GM21825 (cell line): ENCODE measurements at regions not wholly inside any gene's neighbourhood (a gene's known extent, or its start where the extent isn't known, plus 50 kb on each side); places are given as distances from the start of the nearest gene placed in this dataset.
A peak's percentile ranks its signal among the peaks of the same experiment; 100 is the strongest.

Experiments used
- ATAC-seq: cut with Tn5 transposase; IDR thresholded peaks from one replicate; pipeline ENCODE4 v1.9.1; 2021; ENCODE audit warnings: mild to moderate bottlenecking, moderate library complexity; ENCODE audit not compliant: unreplicated experiment

DNA sequence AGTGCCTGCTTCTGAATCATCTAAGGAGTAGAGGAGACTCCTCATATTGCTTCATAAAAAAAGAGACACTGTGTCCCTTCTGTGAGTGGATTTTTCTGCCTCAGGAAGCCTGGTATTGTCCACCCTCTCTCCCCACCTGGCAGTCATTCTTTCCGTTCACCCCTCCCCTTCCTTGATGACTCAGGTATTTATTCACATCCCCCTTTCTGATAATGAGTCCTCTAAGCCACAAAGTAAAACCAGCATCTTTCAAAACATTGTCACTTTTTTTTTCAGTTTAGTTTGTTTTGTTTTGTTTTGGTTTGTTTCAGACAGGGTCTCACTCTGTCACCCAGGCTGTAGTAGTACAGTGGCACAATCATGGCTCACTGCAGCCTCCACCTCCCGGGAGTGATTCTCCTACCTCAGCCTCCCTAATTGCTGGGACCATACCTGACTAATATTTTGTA lies 65.2 kb upstream of the UBE2E1 start:
- ATAC-seq = peak; percentile 84

DNA sequence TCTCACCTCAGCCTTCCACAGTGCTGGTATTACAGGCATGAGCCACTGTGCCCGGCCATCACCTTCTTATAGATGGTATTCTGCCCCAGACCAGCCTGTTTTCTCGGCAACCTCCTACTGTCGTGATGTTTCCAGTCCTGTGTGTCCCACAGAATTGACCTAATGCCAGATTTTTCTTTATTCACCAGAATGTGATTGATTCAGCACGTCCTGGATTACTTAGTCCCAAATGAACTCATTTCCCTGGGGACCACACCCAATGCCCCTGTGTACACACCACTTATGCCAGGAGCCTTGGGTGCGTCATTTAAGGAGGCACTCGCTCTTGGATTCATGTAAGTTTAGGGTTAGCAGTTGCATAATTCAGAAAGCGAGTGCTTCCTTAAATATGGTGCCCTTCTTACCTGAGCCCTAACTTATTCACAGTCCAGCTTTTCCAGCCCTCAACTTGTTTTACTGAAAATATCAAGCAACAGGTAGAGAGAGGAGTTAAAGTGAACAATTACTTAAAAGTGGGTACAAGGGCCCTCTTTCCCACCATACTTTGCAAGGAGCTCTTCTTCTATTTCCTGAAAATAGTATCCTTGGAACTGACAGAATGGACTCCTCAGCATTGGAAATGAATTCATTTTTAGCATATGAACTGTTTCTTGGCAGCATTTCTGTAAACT lies 64.6 kb upstream of the UBE2E1 start:
- ATAC-seq = no peak

DNA sequence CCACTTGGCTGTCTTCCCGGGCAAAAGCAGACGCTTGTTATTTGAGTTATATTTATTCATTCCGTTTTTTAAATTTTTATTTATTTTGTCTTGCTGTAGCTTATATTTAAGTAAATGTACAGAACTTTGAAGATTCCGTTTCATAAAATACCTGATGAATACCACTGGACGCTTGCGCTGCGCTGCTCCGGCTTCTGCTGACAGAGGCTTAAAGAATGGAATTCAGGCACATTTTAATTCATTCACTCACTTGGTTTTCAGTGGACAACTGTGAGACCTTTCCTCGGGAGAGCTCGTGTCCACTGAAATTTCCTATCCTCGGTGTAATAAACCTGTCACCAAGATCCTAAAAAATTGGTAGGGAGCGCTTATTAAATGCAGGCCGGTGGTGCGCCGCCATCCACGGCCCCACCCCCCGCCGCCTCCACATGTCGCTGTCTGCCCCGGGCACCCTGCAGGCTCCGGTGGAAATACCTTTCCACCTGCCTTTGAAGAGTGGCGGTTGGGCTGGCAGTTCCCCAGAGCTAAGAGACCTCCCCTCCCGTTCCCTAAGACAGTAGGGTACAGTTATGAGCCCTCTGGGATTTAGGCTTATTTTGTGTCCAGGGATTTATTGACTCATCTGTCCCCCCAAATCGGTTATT lies 62.5 kb upstream of the UBE2E1 start:
- ATAC-seq = no peak

DNA sequence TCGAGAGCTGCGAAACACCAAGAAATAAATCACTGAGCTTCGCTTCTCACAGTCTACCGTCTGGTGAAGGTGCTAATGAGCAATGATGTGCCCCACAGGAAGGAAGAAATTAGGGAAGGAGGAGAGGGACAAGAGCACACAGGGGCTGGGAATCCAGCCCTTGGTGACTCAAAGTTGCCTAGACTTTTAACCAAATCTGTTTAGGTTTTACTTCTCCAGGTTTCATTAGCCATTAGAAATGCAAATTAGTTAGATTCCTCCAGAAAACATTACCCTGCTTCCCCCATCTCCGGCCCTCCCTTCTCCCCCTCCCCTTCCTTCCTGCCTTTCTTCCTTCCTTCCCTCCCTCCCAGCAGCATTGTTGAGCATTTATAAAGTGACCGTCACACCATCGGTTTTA lies 59.3 kb upstream of the UBE2E1 start:
- ATAC-seq = no peak

DNA sequence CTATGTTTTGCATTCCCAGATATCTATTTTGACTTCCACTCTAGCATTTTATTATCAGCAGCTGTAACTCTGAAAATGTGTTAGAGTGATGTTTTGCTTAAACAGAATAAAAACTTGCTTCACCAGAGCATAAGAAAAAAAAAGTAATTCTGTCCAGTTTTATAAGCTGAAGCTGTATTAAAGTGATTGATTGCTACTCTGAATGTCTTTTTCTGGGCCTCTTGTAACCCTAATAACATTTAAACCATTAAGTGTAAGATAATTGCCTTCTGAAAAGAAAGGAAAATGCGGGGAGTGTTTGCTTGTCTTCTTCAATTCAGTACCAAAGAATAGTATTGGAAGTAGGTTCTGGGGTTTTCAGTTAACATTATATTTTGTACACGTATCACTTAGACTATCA lies 57.9 kb upstream of the UBE2E1 start:
- no peak for ATAC-seq

DNA sequence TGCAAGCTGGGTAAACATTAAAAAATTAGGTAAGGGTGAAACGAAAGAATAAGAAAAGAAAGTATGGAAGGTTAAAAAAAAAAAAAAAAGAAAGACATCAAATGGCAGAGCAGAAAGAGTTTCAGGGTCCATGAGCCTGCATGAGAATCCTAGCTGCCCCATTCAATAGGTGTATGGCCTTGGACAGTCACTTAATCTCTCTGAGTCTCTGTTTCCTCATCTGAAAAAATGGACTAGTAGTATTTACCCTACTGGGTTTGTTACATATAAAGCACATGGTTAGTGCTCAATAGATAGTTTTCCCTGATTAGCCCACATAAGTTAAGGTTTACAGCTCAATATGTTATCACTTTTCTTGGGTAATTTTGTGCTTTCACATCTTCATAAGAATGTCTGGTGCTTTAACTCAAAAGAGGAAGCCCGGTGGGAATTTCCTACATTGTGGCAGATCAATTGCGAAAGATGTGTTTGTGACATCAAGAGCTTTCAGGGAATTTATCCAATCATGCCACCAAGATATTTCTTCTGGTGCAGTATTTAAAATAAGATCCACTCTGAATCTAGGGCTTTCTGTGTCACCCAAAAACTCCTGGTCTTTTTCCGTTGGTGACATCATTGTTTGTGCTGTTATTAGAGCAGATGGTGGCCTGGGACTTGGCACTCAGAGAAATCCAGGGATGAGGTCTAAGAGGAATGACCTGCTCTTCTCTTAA lies 57.2 kb upstream of the UBE2E1 start:
- no peak for ATAC-seq

DNA sequence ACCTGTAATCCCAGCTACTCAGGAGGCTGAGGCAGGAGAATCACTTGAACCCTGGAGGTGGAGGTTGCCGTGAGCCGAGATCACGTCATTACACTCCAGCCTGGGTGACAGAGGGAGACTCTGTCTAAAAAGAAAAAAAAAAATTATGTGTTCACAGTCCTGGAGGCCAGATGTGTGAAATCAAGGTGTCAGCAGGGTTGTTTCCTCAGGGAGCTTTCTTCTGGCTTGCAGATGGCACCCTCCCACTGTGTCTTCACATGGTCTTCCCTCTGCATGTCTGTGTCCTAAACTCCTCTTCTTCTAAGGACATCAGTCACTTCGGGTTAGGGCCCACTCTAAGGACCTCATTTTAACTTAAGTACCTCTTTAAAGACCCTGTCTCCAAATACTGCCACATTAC lies 56.1 kb upstream of the UBE2E1 start:
- no peak for ATAC-seq

DNA sequence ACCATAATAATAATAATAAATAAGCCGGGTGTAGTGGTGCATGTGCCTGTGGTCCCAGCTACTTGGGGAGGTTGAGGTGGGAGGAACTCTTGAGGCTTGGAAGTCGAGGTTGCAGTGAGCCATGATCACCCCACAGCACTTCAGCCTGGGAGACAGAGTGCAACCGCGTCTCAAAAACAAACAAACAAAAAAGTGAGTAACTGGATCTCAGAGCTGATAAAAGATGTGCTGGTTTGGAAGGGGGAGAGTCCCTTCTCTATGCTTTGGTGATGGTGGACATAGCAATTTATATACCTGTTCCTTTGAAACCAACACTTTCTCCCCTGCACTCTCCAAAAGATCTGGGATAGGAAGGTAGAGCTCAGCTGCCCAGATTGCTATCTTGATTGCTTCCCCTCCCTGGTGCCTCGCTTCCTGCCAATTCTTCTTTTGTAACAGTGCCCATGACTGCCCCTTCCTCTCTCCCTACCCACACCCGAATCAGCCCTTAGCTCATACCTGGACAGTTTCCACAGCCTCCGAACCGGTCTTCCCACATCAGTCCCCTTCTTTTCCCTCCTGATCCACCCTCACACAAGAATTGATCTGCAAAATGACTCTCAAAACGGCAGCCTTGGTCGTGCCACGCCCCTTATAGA lies 55.1 kb upstream of the UBE2E1 start:
- no peak for ATAC-seq

DNA sequence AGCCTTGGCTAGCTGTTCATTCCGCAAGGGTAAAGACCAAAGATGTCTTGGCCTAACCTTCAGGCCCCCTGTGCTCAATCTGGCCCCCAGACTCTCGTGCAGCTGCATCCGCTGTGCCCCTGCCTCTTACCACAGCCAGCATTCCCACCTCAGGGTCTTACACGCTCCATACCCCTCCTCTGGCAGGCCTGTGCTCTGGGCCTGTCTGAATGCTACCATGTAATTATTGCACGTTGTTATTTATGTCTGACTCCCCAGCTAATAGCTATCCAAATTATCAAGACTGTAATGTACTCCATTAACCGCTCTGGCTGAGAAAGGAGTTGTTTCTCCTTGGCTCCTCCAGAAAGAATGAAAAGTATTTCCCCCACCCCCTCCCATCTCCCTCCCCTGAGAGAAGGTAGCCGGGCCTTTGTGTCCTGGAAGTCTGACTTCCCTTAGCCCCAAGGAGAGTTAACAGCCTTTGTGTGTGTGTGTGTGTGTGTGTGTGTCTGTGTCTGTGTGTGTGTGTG lies 54.5 kb upstream of the UBE2E1 start:
- ATAC-seq = no peak

DNA sequence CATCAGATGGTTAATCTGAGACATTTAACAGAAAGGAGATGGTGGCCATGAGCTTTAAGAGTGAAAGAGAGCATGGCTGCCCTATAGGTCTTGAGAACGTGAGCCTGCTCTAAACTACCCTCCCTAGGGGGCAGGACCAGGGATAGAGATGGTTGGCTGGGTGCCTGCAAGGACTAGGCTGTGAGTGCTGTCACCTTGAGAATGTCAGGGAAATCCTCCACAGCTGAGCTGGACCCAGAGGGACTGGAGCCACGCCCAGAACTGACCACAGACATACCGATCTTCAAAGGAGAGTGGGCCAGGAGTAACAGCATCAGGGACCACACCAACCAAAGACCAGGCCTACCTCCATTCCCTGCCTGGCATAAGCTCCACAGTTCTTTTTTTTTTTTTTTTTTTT lies 53.6 kb upstream of the UBE2E1 start:
- ATAC-seq = no peak

DNA sequence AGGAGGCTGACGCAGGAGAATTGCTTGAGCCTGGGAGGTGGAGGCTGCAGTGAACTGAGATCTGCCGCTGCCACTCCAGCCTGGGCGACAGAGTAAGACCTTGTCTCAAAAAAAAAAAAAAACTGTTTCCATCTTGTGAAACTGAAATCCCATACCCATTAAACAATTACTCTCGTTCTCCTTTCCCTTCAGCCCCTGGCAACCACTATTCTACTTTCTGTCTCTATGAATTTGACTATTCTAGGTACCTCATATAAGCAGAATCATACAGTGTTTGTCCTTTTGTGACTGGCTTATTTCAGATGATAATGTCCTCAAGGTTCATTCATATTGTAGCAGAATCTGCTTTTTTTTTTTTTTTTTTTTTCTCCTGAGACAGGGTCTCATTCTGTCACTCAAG lies 51.5 kb upstream of the UBE2E1 start:
- ATAC-seq = no peak
